Mesothelial cell of epicardium (in vitro differentiated cells): ENCODE measurements at regions not wholly inside any gene's neighbourhood (a gene's known extent, or its start where the extent isn't known, plus 50 kb on each side); places are given as distances from the start of the nearest gene placed in this dataset.

Experiments used
- DNase-seq, 2 experiments: peaks; one replicate each; pipeline ENCODE4 v3.0.0; 2021; ENCODE audit warnings: low spot score in 2 of 2; ENCODE audit not compliant: unreplicated experiment in 2 of 2
- H3K27ac Mint-ChIP-seq: 2 replicates; pipeline ENCODE4 v1.8.0; 2021; ENCODE audit warnings: mixed read lengths
- H3K27me3 Mint-ChIP-seq: 2 replicates; pipeline ENCODE4 v1.8.0; 2021; ENCODE audit warnings: low read depth, mixed read lengths
- H3K36me3 Mint-ChIP-seq: 2 replicates; pipeline ENCODE4 v1.8.0; 2021; ENCODE audit warnings: mixed read lengths
- H3K4me1 Mint-ChIP-seq: 2 replicates; pipeline ENCODE4 v1.8.0; 2021; ENCODE audit warnings: mixed read lengths
- H3K4me3 Mint-ChIP-seq: 2 replicates; pipeline ENCODE4 v1.8.0; 2021; ENCODE audit warnings: mild to moderate bottlenecking, moderate library complexity, mixed read lengths
- H3K9me3 Mint-ChIP-seq: 2 replicates; pipeline ENCODE4 v1.8.0; 2021; ENCODE audit warnings: mixed read lengths
- TF ChIP-seq, protein P1 (sequence below): fragments of 200-600 bp; sonication (generic); IDR thresholded peaks from one replicate; pipeline ENCODE4 v1.5.0; 2021; ENCODE audit warnings: antibody characterized with exemption; ENCODE audit not compliant: unreplicated experiment

- peaks cover 18% of the 10 kb centered on the region for H3K4me1 Mint-ChIP-seq
- H3K9me3 Mint-ChIP-seq, result peaks cover 4% of the 10 kb centered on the region
- peaks cover 3% of the 10 kb centered on the region for H3K36me3 Mint-ChIP-seq
- no peaks in the 10 kb centered on the region for H3K27me3 Mint-ChIP-seq
- H3K27ac Mint-ChIP-seq, result peak overlapping the region; percentile 8
- TF ChIP-seq, protein P1, sequence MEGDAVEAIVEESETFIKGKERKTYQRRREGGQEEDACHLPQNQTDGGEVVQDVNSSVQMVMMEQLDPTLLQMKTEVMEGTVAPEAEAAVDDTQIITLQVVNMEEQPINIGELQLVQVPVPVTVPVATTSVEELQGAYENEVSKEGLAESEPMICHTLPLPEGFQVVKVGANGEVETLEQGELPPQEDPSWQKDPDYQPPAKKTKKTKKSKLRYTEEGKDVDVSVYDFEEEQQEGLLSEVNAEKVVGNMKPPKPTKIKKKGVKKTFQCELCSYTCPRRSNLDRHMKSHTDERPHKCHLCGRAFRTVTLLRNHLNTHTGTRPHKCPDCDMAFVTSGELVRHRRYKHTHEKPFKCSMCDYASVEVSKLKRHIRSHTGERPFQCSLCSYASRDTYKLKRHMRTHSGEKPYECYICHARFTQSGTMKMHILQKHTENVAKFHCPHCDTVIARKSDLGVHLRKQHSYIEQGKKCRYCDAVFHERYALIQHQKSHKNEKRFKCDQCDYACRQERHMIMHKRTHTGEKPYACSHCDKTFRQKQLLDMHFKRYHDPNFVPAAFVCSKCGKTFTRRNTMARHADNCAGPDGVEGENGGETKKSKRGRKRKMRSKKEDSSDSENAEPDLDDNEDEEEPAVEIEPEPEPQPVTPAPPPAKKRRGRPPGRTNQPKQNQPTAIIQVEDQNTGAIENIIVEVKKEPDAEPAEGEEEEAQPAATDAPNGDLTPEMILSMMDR, result no peak
- no peak overlapping the region for H3K4me3 Mint-ChIP-seq
- no peak for DNase-seq
These were observed 484.2 kb upstream of the CELF2 start for GRCh38 chr10:10533437-10533836.

GRCh38 chr10:10538326-10538725, 479.3 kb upstream of the CELF2 start:
- TF ChIP-seq, protein P1, result no peak
- Mint-ChIP-seq H3K4me3 (no peak overlapping the region), H3K36me3 (peaks cover 3% of the 10 kb centered on the region), H3K27me3 (no peaks in the 10 kb centered on the region), H3K27ac (no peak overlapping the region), H3K9me3 (peaks cover 4% of the 10 kb centered on the region), H3K4me1 (peaks cover 6% of the 10 kb centered on the region)
- no peak for DNase-seq

DNA sequence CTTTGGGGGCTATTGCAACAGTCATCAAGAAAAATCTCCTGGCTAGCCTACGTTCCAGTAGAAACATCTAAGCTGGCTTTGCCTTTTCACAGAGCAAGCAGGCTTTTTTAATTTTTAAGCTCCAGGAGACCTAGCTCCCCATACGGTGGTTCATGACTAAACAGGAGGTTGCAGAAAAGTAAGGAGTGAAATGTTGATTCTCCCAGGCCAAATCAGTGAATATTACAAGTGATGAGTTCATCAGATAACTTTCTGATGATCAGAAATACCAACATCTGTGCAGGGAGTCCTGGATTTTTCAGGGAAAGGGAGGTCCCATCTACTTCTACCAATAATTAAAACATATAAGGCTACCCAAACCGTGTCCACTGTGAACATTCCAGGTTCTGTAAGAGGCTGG, 477.3 kb upstream of the CELF2 start:
- Mint-ChIP-seq H3K4me1 (peaks cover 1% of the 10 kb centered on the region), H3K27ac (no peak overlapping the region), H3K27me3 (no peaks in the 10 kb centered on the region), H3K9me3 (no peaks in the 10 kb centered on the region), H3K4me3 (no peak overlapping the region), H3K36me3 (no peaks in the 10 kb centered on the region)
- DNase-seq, result no peak
- TF ChIP-seq, protein P1, result no peak

DNA sequence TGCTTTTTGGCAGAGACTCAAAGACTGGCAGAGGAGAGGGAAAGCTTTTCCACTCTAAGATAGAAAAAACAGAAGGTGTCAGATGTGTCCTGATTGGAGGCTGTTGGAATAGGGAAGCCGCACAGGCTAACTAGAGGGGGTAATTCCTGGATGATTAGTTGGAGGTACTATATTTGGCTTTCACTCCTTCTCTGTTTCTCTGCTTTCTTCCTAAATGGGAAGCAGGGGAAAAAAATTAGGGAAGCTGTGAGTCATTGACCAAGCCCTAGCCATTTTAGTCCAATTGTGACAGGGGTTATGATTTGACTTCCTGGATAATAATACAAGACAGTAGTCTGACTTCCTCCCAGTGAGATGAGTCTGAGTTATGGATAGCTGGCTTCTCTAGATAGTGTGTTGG, 475.2 kb upstream of the CELF2 start:
- Mint-ChIP-seq H3K27ac (no peak overlapping the region), H3K9me3 (no peaks in the 10 kb centered on the region), H3K36me3 (no peaks in the 10 kb centered on the region), H3K4me3 (no peak overlapping the region), H3K27me3 (no peaks in the 10 kb centered on the region), H3K4me1 (peaks cover 9% of the 10 kb centered on the region)
- no peak for DNase-seq
- TF ChIP-seq, protein P1, result no peak

DNA sequence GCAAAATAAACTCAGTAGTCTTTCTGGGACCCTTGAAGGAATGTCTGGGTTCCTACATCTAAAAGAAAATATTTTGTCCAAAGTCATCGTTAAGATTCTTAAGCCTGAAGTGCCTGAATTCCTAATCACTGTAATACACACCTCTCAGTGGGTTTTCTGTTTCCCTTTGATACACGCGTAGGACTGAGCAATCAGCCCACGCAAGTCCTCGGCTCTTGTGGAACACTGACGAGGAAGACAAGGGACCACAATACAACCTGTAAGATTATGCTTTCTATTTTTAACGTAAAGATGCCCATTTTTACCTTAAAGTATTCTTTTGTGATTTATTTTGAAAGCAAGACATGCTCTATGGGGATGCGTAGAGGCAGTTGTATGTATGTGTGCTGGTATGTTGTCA, 472.8 kb upstream of the CELF2 start:
- H3K27ac Mint-ChIP-seq, result no peak overlapping the region
- H3K4me1 Mint-ChIP-seq, result peaks cover 9% of the 10 kb centered on the region
- no peak for DNase-seq
- TF ChIP-seq, protein P1, result no peak
- no peak overlapping the region for H3K4me3 Mint-ChIP-seq
- H3K36me3 Mint-ChIP-seq, result no peaks in the 10 kb centered on the region
- H3K27me3 Mint-ChIP-seq, result no peaks in the 10 kb centered on the region
- no peaks in the 10 kb centered on the region for H3K9me3 Mint-ChIP-seq

- H3K9me3 Mint-ChIP-seq, result no peaks in the 10 kb centered on the region
- TF ChIP-seq, protein P1, result no peak
These were observed 471.9 kb upstream of the CELF2 start for GRCh38 chr10:10545771-10546170.

More at GRCh38 chr10:10545771-10546170, 471.9 kb upstream of the CELF2 start:
- no peaks in the 10 kb centered on the region for H3K36me3 Mint-ChIP-seq
- no peaks in the 10 kb centered on the region for H3K27me3 Mint-ChIP-seq
- no peak for DNase-seq
- no peak overlapping the region for H3K27ac Mint-ChIP-seq
- H3K4me1 Mint-ChIP-seq, result peaks cover 9% of the 10 kb centered on the region
- H3K4me3 Mint-ChIP-seq, result no peak overlapping the region
